Activated T-cell treated with anti-CD3 and anti-CD28 coated beads for 1 hour (primary cell): ENCODE measurements at regions not wholly inside any gene's neighbourhood (a gene's known extent, or its start where the extent isn't known, plus 50 kb on each side); places are given as distances from the start of the nearest gene placed in this dataset.

Experiments
- DNase-seq: peaks from one replicate; pipeline ENCODE4 v3.0.0-alpha.2; 2020; ENCODE audit warnings: low read depth

- no peak for DNase-seq
Measured at GRCh38 chr15:31275331-31276262, 51.0 kb upstream of the KLF13 start.

- no peak for DNase-seq
Measured at GRCh38 chr15:31276596-31277298, 49.9 kb upstream of the KLF13 start.
